Activated CD4-positive, alpha-beta T cell treated with anti-CD3 and anti-CD28 coated beads, Interleukin-2, Interleukin-6, amounts not matched to agents 100 ng/mL and 50 ng/mL, durations not matched to agents 16 hours and 8 hours (primary cell): ENCODE measurements at regions not wholly inside any gene's neighbourhood (a gene's known extent, or its start where the extent isn't known, plus 50 kb on each side); places are given as distances from the start of the nearest gene placed in this dataset.
"Not testable (repeated sequence)": the region's sequence is repeated elsewhere in the genome, so short reads cannot be mapped to it uniquely, and the experiment has no call there.

Experiments
- DNase-seq: peaks from one replicate; pipeline ENCODE4 v3.0.0-alpha.2; 2020

DNA sequence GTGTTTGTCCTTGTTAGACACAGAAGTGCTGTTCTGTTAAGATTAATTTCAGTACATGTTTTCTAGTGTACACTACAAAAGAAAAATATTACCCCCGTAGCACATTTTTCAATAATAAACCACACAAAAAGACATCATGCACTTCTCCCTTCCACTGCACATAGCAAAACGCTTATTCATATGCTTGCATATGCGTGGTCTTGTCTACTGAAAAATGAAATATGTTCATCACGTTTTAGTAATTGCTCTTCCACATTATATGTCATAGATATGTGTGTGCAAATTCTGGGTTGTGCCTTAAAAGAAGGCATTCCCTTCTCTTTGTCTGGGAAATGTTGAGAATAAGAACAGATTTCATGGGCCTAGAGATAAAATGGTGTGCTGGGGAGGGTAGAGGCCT lies 353.9 kb downstream of the NSUN3 start:
- DNase-seq, result no peak

DNA sequence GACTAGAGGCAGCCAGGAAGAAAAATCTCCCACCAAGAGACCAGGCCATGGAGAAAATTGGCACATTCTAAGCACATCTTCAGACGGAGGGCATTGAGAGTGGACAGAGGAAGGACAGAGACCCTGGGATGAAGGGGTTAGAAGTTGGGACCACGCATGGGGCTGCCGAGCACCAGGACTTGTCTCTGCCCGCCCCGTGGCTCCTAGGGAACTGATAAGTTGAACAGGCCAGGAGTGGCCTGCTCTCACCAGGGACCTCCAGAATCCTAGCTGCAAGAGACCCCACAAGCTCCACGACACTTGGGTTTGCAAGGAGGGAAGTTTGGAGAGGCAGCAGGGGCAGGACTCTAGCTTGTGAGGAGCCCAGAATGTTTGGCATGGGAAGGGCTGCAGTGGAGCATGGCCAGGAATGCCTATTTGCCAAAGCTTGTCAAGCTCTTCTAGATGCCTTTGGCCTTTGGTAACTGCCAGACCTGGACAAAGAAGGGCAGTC lies 355.1 kb downstream of the NSUN3 start:
- DNase-seq, result no peak

DNA sequence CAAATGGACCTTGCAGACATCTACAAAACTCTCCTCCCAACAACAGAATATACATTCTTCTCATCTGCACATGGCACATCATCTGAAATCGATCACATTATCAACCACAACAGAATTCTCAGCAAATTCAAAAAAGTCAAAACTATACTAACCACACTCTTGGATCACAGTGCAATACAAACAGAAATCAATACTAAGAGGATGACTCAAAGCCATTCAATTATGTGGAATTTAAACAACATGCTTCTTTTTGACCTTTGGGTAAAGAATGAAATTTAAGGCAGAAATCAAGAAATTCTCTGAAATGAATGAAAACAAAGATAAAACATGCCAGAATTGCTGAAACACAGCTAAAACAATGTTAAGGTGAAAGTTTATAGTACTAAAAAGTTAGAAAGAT lies 358.1 kb downstream of the NSUN3 start:
- no peak for DNase-seq

DNA sequence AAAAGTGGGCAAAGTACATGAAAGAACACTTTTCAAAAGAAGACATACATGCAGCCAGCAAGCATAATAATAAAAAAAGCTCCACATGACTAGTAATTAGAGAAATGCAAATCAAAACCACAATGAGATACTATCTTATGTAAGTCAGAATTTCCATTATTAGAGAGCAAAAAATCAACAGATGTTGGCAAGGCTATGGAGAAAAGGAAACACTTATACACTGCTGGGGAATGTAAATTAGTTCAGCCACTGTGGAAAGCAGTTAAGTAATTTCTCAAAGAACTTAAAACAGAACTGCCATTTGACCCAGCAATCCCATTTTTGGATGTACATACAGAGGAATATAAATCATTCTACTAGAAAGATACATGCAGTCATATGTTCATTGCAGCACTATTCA lies 360.7 kb downstream of the NSUN3 start:
- no peak for DNase-seq

DNA sequence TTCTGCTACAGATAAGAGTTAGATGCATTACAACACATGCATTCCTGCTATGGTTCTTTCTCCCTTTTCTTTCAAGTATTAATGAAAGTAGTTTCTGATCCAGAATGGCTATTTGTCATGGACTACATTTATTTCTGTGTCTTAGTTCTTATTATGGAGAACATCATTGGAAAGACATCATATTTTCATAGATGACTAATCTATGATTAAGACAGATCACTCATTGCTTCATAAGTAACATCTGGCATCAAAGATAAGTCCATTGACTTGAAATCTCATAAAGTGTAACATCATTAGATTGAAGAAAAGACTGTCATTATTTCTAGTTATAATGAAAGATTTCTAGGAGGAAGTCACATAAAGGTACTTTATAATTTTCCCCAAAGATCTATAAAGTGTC lies 366.7 kb downstream of the NSUN3 start:
- no peak for DNase-seq

DNA sequence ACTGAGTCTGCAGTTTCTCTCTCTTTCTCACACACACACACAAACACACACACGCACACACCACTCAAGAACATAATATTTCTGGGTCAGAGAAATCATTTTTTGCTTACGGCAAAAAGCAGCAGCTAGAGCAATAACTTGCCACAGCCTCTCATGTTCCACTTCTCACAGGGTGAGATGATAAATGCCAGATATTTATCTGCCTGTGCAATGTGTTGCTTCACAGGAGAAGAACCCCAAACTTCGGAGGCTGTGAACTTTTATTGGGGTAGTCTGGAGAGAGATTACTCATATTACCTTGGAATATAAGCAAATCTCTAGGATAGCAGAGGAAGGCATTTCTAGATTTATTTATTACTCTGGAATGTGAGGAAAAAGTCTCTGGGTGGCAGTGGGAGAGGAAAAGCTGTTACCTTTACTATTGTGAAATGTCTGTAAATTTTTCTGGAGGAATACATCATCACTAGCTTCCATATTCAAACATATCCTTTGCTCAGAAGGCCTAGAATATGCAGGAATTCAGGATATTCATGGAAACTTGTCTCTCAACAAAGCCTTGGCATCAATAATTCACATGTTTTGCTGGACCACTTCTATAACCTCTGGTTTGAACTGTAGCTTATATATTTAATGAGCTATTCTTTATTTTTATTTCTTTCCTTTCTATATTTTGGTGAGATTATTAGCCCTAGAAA lies 369.2 kb downstream of the NSUN3 start:
- DNase-seq, result no peak

DNA sequence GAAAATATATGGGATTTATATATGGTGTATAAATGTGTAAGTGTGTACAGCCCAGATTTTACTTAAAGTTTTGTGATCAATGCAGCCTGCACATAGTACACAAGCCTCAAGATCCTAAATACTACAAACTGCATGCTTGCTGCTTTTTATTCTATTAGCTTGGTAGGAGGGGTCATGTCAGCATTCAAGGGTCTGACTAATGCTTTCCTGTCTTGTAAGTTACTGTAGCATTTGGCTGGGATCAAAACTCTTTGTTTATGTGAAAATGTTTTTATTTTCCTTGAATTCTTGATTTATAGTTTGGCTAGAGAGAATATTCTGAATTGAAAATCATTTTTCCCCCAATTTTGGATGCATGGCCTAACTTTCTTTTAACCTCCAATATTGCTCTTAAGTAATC lies 370.9 kb downstream of the NSUN3 start:
- DNase-seq, result no peak

DNA sequence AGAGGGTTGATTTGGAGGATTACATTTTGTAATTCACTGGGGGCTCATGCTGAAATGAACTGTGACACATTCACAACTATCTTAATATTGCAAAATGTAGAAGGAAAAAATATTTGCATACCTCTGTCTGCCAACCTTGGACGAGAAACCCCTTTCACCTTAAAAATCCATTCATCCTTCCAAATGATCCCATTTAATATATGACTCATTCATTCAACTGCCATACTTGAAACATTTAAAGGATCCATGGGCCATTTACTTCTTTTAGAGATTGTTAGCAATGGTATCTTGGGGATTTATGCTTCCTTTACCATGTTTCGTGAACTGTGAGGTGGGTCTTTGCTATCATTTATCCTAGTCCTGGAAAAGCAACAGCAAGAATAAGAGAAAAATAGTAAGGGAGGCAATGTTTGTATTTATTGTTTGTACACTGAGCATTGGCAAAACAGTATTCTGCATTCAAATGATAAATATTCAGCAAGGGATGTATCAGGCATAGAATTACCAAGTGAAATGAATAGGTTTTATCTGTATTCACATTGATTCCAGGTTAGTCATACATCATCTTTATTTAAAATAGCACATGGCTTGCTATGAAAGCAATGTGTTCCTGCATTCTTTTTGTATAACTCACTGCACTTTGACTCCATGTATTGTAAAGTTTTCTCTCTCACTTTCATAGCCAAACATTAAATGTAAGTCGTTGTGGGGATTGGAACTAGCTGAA lies 378.1 kb downstream of the NSUN3 start:
- no peak for DNase-seq

DNA sequence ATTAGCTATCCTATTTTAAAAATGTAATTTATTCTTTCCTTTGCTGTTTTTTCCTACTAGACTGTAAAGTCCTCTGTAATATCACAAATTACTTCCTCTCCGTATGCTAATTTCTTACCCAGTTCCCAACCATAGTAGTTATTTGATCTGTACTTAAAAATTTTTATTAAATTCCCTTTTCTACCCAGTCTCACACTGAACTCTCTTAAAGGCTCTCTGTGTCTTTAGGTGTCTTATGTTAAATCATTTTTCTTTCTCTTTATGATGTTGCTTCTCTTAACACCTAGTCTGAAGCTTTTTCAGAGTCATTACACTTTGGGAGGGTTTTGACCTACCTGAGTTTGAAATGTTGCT lies 378.6 kb downstream of the NSUN3 start:
- no peak for DNase-seq

DNA sequence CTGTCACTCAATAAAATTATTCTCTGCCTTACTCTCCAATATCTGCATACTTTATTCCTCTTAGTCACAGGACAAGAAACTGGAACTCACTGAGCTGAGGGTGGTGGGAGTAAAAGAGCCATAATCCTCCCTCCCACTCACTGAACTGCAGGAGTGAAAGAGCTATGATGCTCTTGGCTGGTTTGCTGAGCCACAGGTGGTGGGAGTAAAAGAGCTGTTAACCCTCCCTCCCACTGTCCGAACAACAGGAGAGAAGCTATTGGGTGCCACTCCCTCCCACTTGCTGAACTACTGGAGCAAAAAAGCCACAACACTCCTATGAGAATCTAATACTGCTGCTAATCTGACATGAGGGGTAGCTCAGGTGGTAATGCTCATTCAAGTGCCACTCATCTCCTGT lies 391.0 kb downstream of the NSUN3 start:
- DNase-seq, result no peak

DNA sequence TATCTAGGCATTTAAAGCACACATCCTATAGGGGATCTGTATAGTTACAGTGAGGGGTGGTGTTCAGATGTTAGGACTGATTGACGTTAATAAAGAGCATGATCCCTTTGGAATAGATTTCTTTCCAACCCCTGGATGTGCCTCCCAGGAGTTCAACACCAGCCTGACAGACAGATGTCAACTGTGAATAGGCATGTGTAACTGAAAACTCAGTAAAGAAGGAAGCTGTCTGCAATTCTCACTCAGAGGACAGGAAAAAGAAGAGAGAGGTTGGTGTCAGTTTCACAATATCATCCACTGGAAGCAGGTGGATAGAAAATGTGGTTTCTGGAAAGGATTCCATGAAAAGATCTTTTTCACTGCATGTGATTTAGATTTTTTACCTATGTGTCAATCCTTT lies 396.3 kb downstream of the NSUN3 start:
- DNase-seq, result no peak

DNA sequence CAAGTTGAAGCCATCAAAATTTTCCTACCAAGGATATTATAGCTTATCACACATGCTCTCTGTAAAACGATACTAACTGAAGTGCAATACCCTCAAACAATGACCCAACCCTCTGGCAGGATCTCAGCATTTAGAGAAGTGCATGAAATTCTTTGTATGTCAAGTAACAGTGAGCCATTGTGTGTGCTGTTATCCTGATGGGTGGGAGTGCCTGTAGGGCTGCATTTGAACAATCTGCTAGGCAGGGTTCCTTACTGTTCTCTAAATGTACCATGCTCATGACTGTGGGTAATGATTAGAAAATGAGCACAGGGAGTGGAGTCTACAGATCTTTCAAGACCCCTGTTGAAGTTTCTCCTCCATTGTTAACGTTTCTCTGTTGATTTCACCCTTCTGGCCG lies 398.1 kb downstream of the NSUN3 start:
- DNase-seq, result no peak

DNA sequence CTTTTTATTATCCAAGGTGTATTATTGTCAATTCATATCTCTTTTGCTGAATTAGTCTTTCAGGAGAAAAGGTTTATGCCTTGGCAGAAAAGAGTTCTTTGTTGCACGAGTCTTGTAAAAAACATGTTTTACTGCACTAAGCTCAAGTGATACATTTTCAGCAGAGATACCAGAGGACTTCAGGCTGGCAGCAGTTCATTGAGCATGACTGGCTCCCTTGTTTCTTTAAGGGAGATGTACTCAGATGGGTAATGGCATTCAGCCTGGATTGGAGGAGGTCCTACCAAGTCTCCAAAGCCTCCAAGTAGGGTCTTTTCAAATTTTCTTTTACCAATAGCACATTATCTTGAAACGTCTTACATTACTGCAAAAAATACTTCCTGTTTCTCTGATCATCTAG lies 400.1 kb downstream of the NSUN3 start:
- DNase-seq, result no peak

DNA sequence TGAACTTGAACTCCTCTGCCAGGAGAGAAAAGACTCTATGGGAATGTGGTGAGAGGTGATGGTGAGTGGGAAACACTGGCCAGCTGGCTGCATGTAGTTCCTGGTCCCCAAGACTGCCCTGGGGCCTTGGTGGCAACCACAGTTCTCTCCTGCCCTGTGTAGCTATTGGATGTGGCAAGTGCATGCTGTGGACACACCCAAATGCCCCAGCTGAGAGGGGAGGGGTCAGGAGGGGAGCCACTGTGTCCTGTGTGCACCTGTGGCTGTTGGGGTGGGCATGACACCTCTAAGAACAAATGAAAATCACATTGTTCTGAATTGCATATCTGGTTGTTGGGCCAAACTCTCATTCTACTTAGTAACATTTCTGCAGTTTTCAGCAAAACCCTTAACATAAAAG lies 409.6 kb downstream of the NSUN3 start:
- no peak for DNase-seq

DNA sequence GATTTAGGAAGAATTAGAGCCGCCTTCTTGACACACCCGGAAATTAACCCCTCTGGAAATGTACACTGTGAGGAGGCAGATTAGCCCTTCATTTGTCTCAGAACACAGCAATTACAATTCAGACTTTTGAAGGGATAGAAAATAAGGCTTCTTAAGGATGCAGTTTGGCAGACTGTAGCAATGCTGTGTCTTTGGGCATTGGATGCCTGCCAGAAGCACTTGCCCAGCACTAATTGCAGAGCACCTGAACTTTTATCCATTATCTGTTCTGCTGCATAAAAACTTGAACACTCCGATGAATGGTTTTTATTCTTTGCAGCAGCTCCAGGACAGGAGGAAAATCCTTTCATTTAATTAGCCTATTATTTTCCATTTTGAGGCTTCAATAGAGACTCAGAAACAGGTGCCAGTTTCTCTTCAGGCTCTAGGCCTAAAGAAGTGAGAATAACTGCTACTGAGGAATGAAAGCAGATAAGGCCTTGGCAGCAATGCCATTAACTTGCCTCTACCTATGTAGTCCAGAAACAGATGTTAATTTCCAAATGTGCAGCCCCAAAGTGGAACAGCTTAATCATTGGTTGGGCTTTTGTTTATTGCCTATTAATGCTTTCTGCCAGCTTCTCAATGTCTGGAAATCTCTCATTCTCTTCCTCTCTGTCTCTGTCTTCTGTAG lies 418.5 kb downstream of the NSUN3 start:
- no peak for DNase-seq

DNA sequence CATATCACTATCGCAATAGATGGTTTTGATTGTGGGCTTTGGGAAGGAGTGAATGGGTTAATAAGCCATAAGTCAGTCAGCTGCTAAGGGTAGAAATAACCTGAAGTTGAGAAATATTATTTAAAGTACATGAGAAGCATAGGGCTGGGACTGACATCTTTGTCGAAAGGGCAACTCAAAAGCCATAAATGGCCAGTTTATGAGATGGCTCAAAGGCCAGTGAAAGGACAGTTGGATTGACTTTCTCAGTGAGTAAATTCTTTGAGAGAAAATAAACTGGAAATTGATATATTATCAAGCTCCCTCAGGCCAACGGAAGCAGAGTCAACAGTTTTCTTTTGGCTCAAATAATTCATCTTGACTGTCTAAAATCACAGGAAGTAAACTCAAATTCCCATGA lies 419.8 kb downstream of the NSUN3 start:
- no peak for DNase-seq

DNA sequence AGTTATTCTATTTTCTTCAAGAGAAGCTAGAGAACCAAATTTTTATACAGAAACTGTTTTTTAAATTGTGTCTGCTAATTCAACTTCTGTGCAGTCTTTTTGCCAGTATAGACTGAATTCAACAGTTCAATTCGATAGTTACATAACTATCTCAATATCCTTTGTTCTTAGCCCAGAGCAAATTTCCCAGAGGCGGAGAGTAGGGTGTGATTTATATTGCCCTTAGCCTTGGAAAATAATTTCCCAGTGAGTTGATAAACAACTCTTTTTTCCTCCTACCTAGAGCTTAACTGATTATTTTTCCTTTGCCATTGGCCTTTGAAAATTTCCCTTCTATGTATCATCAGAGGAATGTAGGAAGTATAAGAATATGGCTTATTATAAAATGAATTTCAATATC lies 420.5 kb downstream of the NSUN3 start:
- DNase-seq, result no peak

DNA sequence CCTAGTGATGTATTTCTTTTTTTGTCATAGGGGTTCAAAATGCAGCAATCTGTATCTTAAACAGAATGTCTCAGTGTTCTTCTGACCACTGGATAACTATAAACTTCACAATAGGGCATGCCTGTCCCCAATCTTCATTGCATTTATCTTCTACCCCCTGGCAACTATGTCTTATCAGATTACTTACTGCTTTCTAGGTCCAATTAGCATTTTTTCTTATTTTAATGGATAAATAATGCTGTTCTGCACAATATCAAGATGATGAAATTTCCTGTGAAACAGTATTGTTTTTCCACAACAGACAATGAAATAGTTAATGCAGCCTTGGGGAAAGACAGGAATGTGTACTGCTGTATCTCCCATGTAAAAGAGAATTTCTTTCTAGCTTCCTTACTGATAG lies 432.1 kb downstream of the NSUN3 start:
- DNase-seq, result no peak

DNA sequence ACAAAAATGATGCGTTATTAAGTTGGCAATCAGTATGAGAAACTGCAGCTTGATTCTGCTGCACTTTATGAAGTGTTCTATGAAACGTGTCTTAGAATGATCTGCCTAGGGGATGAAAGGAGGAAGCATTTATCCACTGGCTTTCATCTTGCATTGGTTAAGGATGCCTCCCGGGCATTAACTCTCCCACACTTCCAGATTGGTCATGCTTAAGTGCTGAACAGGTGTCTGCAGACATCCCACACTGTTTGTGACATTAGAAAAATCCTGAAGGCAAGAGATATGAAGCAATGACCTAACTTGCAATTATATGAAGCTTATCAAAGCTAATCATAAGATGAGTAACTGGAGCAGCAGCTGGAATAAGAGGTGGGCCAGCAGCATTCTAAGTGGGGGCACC lies 437.3 kb downstream of the NSUN3 start:
- no peak for DNase-seq

DNA sequence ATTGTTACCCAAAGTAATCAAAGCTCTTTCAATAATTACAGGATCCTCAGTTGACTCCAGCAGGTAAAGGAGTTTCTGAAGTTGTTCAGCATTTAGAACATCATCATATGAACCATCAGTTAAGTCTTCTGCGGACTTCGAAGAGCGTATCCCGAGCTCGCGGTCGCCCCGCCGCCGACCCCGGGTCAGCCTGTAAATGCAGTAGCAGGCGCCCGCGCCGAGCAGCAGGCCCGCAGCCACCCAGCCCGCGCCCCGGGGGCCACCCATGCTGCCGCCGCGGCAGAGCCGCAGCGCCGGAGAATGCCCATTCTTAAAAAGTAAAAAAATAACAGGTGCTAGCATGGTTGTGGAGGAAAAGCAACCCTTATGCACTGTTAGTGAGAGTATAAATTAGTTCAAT lies 444.5 kb downstream of the NSUN3 start:
- not testable (repeated sequence) for DNase-seq

DNA sequence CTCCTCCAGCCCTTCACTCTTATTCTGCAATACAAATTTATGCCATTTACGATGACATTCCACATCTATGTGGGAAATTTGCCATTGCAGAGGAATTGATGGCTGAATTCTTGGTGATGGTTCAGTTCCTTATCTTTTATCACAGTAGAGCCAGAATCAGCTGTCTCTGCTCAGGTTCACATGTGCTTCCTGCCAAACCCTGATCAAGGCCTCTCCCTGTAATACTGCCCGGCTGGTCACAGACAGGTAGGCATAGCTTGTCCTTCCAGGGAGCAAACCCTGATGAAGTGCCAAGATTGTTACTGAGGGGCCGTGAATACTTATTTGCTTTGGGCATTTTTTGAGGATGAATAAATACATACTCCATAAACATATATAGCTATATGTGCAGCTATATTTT lies 450.0 kb downstream of the NSUN3 start:
- DNase-seq, result no peak

DNA sequence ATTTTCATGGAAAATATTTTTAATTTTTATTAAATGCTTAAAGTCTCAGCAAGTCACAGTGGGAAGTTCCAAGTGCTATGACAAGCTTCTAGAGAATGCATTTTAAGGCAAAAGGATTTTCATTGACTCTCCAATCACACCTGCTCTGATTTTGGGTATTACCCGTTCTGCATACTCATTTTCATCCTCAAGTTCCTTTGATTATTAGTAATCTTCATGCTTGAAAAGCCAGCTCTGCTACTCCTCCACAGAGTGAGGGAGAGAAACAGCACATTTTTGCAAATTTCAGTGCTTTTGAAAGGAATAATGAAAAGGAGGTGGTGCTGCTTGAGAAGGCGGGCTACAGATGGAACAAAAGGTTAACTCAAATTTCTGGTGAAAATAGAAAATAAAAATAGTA lies 450.7 kb downstream of the NSUN3 start:
- no peak for DNase-seq

DNA sequence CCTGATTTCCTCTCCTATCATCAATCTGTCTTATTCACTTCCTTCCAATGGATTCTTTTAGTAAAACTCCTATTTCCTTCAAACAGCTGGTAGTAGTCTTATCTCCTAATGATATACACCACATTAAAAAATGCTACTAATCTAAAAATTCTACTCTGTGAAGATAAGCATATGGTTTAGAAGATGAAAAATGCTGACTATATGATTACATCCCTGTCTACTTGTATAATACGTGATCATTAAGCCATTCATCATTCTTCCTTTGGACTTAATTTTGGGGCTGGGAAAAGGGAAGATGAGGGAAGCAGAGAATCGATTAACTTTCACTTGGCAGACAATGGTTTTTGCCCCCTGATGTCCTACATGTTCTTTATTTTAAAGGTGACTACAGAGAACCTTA lies 453.1 kb downstream of the NSUN3 start:
- no peak for DNase-seq

DNA sequence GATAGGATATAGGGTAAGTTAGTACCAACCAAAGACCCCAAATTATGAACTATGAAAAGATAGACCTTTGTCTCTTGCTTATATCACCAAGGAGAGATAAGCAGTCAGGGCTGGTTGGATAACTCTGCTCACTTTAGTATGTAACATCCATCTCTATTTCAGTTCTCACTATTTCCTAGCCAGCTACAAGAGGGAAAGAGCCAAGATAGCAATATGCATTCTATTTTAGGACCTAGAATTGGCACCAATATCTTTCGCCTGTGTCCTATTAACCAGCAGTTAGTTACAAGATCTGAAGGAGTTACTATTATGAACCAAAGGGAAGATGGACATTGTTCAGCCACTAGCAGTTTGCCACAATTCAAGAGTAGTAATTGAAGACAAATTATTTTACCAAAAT lies 457.5 kb downstream of the NSUN3 start:
- no peak for DNase-seq
